ENCODE measurements at regions not wholly inside any gene's neighbourhood (a gene's known extent, or its start where the extent isn't known, plus 50 kb on each side); places are given as distances from the start of the nearest gene placed in this dataset.

DNA sequence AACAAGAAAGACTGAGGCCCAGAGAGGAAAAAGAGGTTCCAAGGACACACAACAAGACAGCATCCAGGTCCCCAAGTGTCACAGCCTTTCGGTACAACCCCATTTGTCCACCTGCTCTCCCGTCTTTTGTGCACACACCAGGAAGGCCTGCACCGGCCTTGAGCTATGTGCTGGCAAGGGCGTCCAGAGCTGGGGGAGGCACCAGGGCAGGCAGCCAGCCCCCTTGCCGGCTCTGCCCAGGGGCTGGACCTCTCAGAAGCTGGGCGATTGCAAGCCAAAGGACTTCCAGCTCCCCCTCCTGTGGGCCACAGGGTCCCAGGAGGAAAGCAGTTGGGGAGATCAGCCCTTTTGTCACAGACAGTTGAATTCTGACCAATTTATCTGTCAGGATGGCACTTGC lies 210.5 kb downstream of the MN1 start:
- intact Hi-C loops (cut with DNase I; ENCODE audit: low total_unique reads), result no loop called here
- 60 to 69% (median 64%) methylated on average over 4 to 6 of the region's 6 CpGs for WGBS, 5 donors
- DNase-seq, result no peak
- Histone ChIP-seq H3K4me3 (no peak overlapping the region), H3K4me1 (peaks cover 0 to 5% (median 0%) of the 10 kb centered on the region in 4 donors), H3K27me3 (no peaks in the 10 kb centered on the region), H3K9me3 (no peaks in the 10 kb centered on the region), H3K27ac (no peak overlapping the region), H3K36me3 (no peaks in the 10 kb centered on the region)
- TF ChIP-seq, protein P1, sequence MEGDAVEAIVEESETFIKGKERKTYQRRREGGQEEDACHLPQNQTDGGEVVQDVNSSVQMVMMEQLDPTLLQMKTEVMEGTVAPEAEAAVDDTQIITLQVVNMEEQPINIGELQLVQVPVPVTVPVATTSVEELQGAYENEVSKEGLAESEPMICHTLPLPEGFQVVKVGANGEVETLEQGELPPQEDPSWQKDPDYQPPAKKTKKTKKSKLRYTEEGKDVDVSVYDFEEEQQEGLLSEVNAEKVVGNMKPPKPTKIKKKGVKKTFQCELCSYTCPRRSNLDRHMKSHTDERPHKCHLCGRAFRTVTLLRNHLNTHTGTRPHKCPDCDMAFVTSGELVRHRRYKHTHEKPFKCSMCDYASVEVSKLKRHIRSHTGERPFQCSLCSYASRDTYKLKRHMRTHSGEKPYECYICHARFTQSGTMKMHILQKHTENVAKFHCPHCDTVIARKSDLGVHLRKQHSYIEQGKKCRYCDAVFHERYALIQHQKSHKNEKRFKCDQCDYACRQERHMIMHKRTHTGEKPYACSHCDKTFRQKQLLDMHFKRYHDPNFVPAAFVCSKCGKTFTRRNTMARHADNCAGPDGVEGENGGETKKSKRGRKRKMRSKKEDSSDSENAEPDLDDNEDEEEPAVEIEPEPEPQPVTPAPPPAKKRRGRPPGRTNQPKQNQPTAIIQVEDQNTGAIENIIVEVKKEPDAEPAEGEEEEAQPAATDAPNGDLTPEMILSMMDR (IDR thresholded peaks at IDR 0.05), result no peak
- no peak for TF ChIP-seq EP300 (IDR thresholded peaks at IDR 0.05)
- TF ChIP-seq POLR2AphosphoS5 (IDR thresholded peaks at IDR 0.05), result no peak
- TF ChIP-seq POLR2A (IDR thresholded peaks at IDR 0.05), result no peak

DNA sequence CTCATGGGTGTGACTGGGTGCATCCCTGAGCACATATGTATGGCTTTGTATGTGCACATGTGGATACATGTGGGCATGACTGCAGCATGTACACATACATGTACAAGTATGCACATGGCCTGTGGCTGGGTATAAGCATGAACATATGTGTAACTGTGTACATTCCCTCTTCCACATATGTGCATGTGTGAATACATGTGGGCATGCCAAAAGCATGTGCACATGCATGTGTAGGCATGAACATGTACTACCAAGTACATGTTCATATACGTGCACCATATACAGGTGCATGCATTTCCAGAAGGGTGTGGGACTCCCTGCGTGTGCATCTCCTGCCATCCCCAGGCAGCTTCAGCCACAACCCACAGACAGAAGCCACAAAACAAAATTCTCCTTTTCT lies 208.2 kb downstream of the MN1 start:
- peaks cover 0 to under 1% (median 0%) of the 10 kb centered on the region in 4 donors for H3K4me1 ChIP-seq
- no peak overlapping the region for H3K27ac ChIP-seq
- TF ChIP-seq POLR2AphosphoS5 (IDR thresholded peaks at IDR 0.05), result no peak
- TF ChIP-seq EP300 (IDR thresholded peaks at IDR 0.05), result no peak
- no peak for TF ChIP-seq POLR2A (IDR thresholded peaks at IDR 0.05)
- TF ChIP-seq, protein P1 (IDR thresholded peaks at IDR 0.05), result no peak
- H3K9me3 ChIP-seq, result no peaks in the 10 kb centered on the region
- DNase-seq, result no peak
- H3K4me3 ChIP-seq, result no peak overlapping the region
- WGBS, 5 donors, result 71 to 87% (median 80%) methylated on average over 2 of the region's 2 CpGs
- no peaks in the 10 kb centered on the region for H3K27me3 ChIP-seq
- no peaks in the 10 kb centered on the region for H3K36me3 ChIP-seq
- intact Hi-C loops (cut with DNase I; ENCODE audit: low total_unique reads), result no loop called here

DNA sequence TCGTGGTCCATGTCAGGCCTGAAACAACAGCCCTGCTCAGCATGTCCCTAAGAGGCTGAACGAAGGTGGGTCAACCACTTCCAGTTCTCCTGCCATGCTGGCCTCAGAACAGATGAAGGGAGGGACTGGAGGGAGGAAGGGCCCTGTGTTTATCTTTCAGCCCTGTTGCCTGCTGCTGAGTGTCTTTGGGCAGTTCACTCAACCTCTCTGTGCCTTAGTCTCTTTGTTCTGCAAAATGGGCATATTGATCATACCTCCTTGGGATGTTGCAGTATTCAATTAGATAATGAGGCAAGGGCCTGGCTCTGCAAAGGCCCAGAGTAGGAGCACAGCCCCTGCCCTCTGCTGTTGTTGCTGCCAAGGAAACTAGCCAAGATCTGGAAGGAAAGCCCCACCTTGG lies 207.5 kb downstream of the MN1 start:
- Histone ChIP-seq H3K4me3 (no peak overlapping the region), H3K4me1 (no peaks in the 10 kb centered on the region), H3K36me3 (no peaks in the 10 kb centered on the region), H3K9me3 (no peaks in the 10 kb centered on the region), H3K27me3 (no peaks in the 10 kb centered on the region), H3K27ac (no peak overlapping the region)
- TF ChIP-seq POLR2A (IDR thresholded peaks at IDR 0.05) (no peak), POLR2AphosphoS5 (IDR thresholded peaks at IDR 0.05) (no peak), EP300 (IDR thresholded peaks at IDR 0.05) (no peak)
- TF ChIP-seq, protein P1 (IDR thresholded peaks at IDR 0.05), result no peak
- WGBS, 5 donors, result 64 to 85% (median 75%) methylated on average over 2 of the region's 2 CpGs
- intact Hi-C loops (cut with DNase I; ENCODE audit: low total_unique reads), result no loop called here
- DNase-seq, result no peak

DNA sequence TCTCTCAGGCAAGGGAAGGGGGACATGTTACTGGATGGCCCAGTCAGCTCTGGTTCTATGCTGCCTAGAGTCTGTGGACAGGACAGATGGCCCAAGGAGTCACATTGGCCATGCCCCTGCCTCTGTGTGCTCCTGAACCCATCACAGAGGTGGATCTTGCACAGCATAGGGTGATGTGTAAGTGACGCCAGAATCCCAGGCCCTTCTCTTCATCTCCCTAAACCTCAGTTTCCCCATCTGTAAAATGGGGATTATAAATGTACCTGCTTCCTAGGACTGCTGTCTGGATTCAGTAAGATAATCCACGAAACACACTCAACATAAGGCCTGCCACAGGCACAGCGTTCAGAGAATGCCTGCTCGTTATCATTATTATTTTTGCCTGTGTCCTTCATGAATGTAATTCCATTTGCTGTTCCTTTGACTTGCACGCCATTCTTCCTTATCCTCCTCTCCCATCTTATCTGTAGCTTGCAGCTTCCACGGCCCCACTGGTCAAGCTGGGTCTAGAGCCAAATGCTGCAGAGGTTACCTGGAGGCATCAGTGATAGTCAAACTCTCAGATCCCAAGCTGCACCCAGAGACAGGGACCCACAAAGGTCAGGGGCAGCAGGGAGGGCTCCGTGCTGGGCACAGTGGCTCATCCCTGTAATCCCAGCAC lies 207.0 kb downstream of the MN1 start:
- no peak for DNase-seq
- H3K9me3 ChIP-seq, result no peaks in the 10 kb centered on the region
- H3K4me1 ChIP-seq, result no peaks in the 10 kb centered on the region
- no peak for TF ChIP-seq EP300 (IDR thresholded peaks at IDR 0.05)
- TF ChIP-seq POLR2AphosphoS5 (IDR thresholded peaks at IDR 0.05), result no peak
- H3K36me3 ChIP-seq, result no peaks in the 10 kb centered on the region
- H3K4me3 ChIP-seq, result no peak overlapping the region
- no peaks in the 10 kb centered on the region for H3K27me3 ChIP-seq
- WGBS, 5 donors, result 70 to 83% (median 81%) methylated on average over 7 of the region's 7 CpGs
- no peak overlapping the region for H3K27ac ChIP-seq
- intact Hi-C loops (cut with DNase I; ENCODE audit: low total_unique reads), result no loop called here

DNA sequence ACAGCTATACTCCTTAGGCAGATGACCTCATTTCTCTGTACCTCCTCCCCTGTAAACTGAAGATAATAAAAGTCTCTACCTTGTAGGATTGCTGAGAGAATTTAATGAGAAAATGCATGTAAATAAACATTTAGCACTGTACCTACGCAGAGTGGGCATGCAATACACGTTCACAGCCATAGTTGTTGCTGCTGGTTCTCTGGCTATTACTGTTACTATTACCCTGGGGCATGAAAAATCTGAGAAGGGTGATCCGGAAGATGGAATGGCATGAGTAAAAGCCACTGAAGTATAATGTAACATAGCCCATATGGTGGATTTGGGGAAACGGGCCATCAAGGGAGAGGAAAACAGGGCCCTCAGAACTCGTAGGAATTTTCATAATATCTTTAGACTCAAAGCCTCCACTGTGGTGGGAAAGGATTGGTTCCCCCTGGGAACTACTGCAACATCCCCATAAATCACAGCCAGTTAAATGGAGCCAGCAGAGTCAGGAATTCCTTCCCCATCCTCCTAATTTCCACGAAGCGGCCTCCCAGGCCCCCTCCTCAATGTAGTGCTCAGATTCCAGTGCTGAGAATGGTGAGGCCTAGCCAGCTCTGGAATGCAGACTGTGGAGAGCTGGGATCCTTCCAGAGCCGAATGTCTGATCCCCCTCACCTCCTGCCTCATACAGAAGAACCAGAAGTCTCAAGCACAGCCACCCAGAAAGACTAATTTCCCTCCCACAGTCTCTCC lies 205.3 kb downstream of the MN1 start:
- no peaks in the 10 kb centered on the region for H3K9me3 ChIP-seq
- peak in 1 of 2 donors; percentile 79 for DNase-seq
- H3K27me3 ChIP-seq, result no peaks in the 10 kb centered on the region
- no peaks in the 10 kb centered on the region for H3K4me1 ChIP-seq
- intact Hi-C loops (cut with DNase I; ENCODE audit: low total_unique reads), result no loop called here
- no peak overlapping the region for H3K27ac ChIP-seq
- H3K36me3 ChIP-seq, result no peaks in the 10 kb centered on the region
- WGBS, 5 donors, result 60 to 80% (median 79%) methylated on average over 8 of the region's 8 CpGs
- no peak overlapping the region for H3K4me3 ChIP-seq
- TF ChIP-seq, protein P1 (IDR thresholded peaks at IDR 0.05), result no peak
- no peak for TF ChIP-seq POLR2A (IDR thresholded peaks at IDR 0.05)
- no peak for TF ChIP-seq POLR2AphosphoS5 (IDR thresholded peaks at IDR 0.05)
- no peak for TF ChIP-seq EP300 (IDR thresholded peaks at IDR 0.05)

Measured in stomach (tissue), 8 donors.